ENCODE measurements at regions not wholly inside any gene's neighbourhood (a gene's known extent, or its start where the extent isn't known, plus 50 kb on each side); places are given as distances from the start of the nearest gene placed in this dataset.

DNA sequence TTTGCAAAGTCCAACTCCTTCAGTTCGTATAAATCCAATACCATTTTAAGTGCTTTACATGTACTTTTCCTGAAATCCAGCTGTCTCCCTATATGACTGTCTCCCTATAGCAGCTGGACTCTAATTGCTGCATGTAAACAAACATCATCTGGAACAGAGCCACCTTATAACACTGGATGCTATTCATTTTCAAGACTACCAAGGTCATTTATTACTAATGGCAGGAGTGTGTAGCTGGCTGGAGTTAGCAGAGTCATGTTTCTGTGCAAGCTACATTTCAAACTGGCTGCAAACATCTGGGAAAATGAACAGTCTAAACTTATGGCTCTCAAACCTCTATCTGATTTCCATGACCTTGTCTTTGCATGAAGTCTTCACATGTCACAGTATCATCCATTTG is 575.2 kb downstream of the PIK3C3 start:
- Histone ChIP-seq H2BK12ac (ENCODE audit: low read length in 2 of 2) (no peak overlapping the region), H2AK5ac (ENCODE audit: low read length, severe bottlenecking) (no peak overlapping the region), H3K27ac (ENCODE audit: low read length, poor library complexity, severe bottlenecking) (no peak overlapping the region), H4K91ac (ENCODE audit: low read length) (no peak overlapping the region), H3K79me1 (replicated peaks; ENCODE audit: low read length, poor library complexity, severe bottlenecking) (no peaks in the 10 kb centered on the region), H3K23ac (ENCODE audit: low read length in 2 of 2) (no peak overlapping the region), H3K4me3 (ENCODE audit: insufficient read depth in 1 of 2, low read depth in 1 of 2, low read length in 2 of 2) (no peak overlapping the region), H2BK5ac (ENCODE audit: low read depth, low read length, poor library complexity, severe bottlenecking) (no peak overlapping the region), H3K4me1 (ENCODE audit: control insufficient read depth, insufficient read depth, low read depth, low read length) (peaks cover 1% of the 10 kb centered on the region), H3K9ac (ENCODE audit: low read length) (no peak overlapping the region), H3K4ac (ENCODE audit: low read depth in 1 of 2, low read length in 2 of 2) (no peak overlapping the region), H2BK15ac (ENCODE audit: low read depth, poor library complexity, severe bottlenecking) (no peak overlapping the region), H3K18ac (ENCODE audit: low read depth in 1 of 2, low read length in 2 of 2) (no peak overlapping the region), H3K14ac (ENCODE audit: low read length in 2 of 2) (no peak overlapping the region), H4K8ac (ENCODE audit: low read length) (no peak overlapping the region), H3K27me3 (ENCODE audit: control insufficient read depth in 1 of 2, insufficient read depth in 1 of 2, low read length in 2 of 2) (no peaks in the 10 kb centered on the region), H3K36me3 (ENCODE audit: control insufficient read depth in 1 of 2, insufficient read depth in 2 of 2, low read depth in 1 of 2, low read length in 2 of 2) (no peaks in the 10 kb centered on the region), H3K9me3 (ENCODE audit: control insufficient read depth, low read length) (no peaks in the 10 kb centered on the region), H2AFZ (ENCODE audit: low read depth, low read length) (no peak overlapping the region), H3K4me2 (ENCODE audit: low read length, poor library complexity, severe bottlenecking) (no peak overlapping the region), H2BK120ac (ENCODE audit: low read depth, low read length) (no peak overlapping the region)
- WGBS: 43% methylated on average over 1 of the region's 1 CpG
- no peak for DNase-seq

GRCh38 chr18:42532119-42532518 is 577.1 kb downstream of the PIK3C3 start:
- no peak overlapping the region for H2AFZ ChIP-seq (ENCODE audit: low read depth, low read length)
- H3K4me1 ChIP-seq (ENCODE audit: control insufficient read depth, insufficient read depth, low read depth, low read length): no peaks in the 10 kb centered on the region
- H2BK15ac ChIP-seq (ENCODE audit: low read depth, poor library complexity, severe bottlenecking): no peak overlapping the region
- no peak overlapping the region for H2AK5ac ChIP-seq (ENCODE audit: low read length, severe bottlenecking)
- WGBS: no CpG with 5 or more reads among the region's 1 CpG
- H4K91ac ChIP-seq (ENCODE audit: low read length): no peak overlapping the region
- no peak overlapping the region for H3K18ac ChIP-seq (ENCODE audit: low read depth in 1 of 2, low read length in 2 of 2)
- H2BK12ac ChIP-seq (ENCODE audit: low read length in 2 of 2): no peak overlapping the region
- H3K23ac ChIP-seq (ENCODE audit: low read length in 2 of 2): no peak overlapping the region
- no peak overlapping the region for H4K8ac ChIP-seq (ENCODE audit: low read length)
- no peak overlapping the region for H3K4ac ChIP-seq (ENCODE audit: low read depth in 1 of 2, low read length in 2 of 2)
- no peaks in the 10 kb centered on the region for H3K9me3 ChIP-seq (ENCODE audit: control insufficient read depth, low read length)
- no peaks in the 10 kb centered on the region for H3K36me3 ChIP-seq (ENCODE audit: control insufficient read depth in 1 of 2, insufficient read depth in 2 of 2, low read depth in 1 of 2, low read length in 2 of 2)
- no peaks in the 10 kb centered on the region for H3K79me1 ChIP-seq (replicated peaks; ENCODE audit: low read length, poor library complexity, severe bottlenecking)
- no peaks in the 10 kb centered on the region for H3K27me3 ChIP-seq (ENCODE audit: control insufficient read depth in 1 of 2, insufficient read depth in 1 of 2, low read length in 2 of 2)
- no peak overlapping the region for H3K9ac ChIP-seq (ENCODE audit: low read length)
- no peak overlapping the region for H3K14ac ChIP-seq (ENCODE audit: low read length in 2 of 2)
- no peak overlapping the region for H3K4me2 ChIP-seq (ENCODE audit: low read length, poor library complexity, severe bottlenecking)
- no peak overlapping the region for H2BK120ac ChIP-seq (ENCODE audit: low read depth, low read length)
- H2BK5ac ChIP-seq (ENCODE audit: low read depth, low read length, poor library complexity, severe bottlenecking): no peak overlapping the region
- DNase-seq: no peak
- H3K27ac ChIP-seq (ENCODE audit: low read length, poor library complexity, severe bottlenecking): no peak overlapping the region
- no peak overlapping the region for H3K4me3 ChIP-seq (ENCODE audit: insufficient read depth in 1 of 2, low read depth in 1 of 2, low read length in 2 of 2)

DNA sequence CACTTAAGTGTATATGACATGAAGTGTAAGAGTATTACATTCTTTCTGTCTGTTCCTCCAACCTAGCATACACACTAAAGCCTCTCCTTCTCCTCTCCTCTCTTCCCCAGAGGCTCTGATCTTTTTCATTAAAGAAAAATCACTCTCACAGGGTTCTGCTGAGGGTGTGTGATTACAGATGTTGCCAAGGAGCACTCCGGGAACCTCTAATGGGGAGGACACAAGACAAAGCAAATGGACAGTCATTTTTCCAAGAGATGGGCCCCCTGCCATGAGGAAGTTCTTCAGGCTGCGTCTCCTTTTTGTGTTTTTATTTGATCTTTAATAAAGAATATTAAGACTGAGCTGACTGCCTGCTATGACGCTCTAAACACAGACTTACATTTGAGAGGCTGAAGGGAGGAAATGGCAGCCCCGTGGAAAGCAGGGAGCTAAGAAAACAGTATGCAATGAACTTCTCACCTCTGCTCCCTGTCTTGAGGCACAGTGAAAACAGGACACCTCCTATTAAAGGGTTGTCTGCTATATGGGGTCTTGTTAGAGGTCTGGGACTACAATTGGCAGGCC is 578.1 kb downstream of the PIK3C3 start:
- Histone ChIP-seq H3K36me3 (ENCODE audit: control insufficient read depth in 1 of 2, insufficient read depth in 2 of 2, low read depth in 1 of 2, low read length in 2 of 2) (no peaks in the 10 kb centered on the region), H3K4me2 (ENCODE audit: low read length, poor library complexity, severe bottlenecking) (no peak overlapping the region), H3K9me3 (ENCODE audit: control insufficient read depth, low read length) (no peaks in the 10 kb centered on the region), H3K4me3 (ENCODE audit: insufficient read depth in 1 of 2, low read depth in 1 of 2, low read length in 2 of 2) (no peak overlapping the region), H4K8ac (ENCODE audit: low read length) (no peak overlapping the region), H3K4ac (ENCODE audit: low read depth in 1 of 2, low read length in 2 of 2) (no peak overlapping the region), H3K18ac (ENCODE audit: low read depth in 1 of 2, low read length in 2 of 2) (no peak overlapping the region), H3K27me3 (ENCODE audit: control insufficient read depth in 1 of 2, insufficient read depth in 1 of 2, low read length in 2 of 2) (no peaks in the 10 kb centered on the region), H2BK5ac (ENCODE audit: low read depth, low read length, poor library complexity, severe bottlenecking) (no peak overlapping the region), H3K27ac (ENCODE audit: low read length, poor library complexity, severe bottlenecking) (no peak overlapping the region), H3K79me1 (replicated peaks; ENCODE audit: low read length, poor library complexity, severe bottlenecking) (no peaks in the 10 kb centered on the region), H3K9ac (ENCODE audit: low read length) (no peak overlapping the region), H3K14ac (ENCODE audit: low read length in 2 of 2) (no peak overlapping the region), H4K91ac (ENCODE audit: low read length) (no peak overlapping the region), H2BK120ac (ENCODE audit: low read depth, low read length) (no peak overlapping the region), H2BK15ac (ENCODE audit: low read depth, poor library complexity, severe bottlenecking) (no peak overlapping the region), H3K4me1 (ENCODE audit: control insufficient read depth, insufficient read depth, low read depth, low read length) (no peaks in the 10 kb centered on the region), H2AK5ac (ENCODE audit: low read length, severe bottlenecking) (no peak overlapping the region), H2AFZ (ENCODE audit: low read depth, low read length) (no peak overlapping the region), H3K23ac (ENCODE audit: low read length in 2 of 2) (no peak overlapping the region), H2BK12ac (ENCODE audit: low read length in 2 of 2) (no peak overlapping the region)
- WGBS: 65% methylated on average over 3 of the region's 4 CpGs
- no peak for DNase-seq

DNA sequence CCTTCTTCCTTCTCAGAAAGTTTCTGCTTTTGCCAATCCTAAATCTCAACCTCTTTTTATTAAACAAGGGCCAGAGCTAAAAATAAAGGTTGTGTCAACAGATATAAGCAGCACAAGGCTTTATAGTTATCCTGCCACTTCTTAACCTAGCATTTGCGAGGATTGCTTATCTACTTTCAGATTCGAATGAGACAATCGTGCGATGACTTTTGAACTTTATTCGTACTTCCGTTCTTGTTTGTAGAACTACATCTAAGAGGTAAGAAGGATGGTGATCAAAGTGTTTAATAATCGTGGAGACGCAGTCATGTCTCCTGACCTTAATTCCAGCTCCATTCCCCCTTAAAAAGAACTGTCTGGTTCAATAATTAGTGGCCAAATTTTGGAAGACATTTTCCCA is 578.6 kb downstream of the PIK3C3 start:
- H3K4ac ChIP-seq (ENCODE audit: low read depth in 1 of 2, low read length in 2 of 2): no peak overlapping the region
- H4K91ac ChIP-seq (ENCODE audit: low read length): no peak overlapping the region
- H3K18ac ChIP-seq (ENCODE audit: low read depth in 1 of 2, low read length in 2 of 2): no peak overlapping the region
- H2BK15ac ChIP-seq (ENCODE audit: low read depth, poor library complexity, severe bottlenecking): no peak overlapping the region
- H2AFZ ChIP-seq (ENCODE audit: low read depth, low read length): no peak overlapping the region
- no peak for DNase-seq
- no peak overlapping the region for H3K23ac ChIP-seq (ENCODE audit: low read length in 2 of 2)
- no peak overlapping the region for H2BK5ac ChIP-seq (ENCODE audit: low read depth, low read length, poor library complexity, severe bottlenecking)
- no peaks in the 10 kb centered on the region for H3K4me1 ChIP-seq (ENCODE audit: control insufficient read depth, insufficient read depth, low read depth, low read length)
- no peak overlapping the region for H4K8ac ChIP-seq (ENCODE audit: low read length)
- no peaks in the 10 kb centered on the region for H3K36me3 ChIP-seq (ENCODE audit: control insufficient read depth in 1 of 2, insufficient read depth in 2 of 2, low read depth in 1 of 2, low read length in 2 of 2)
- no peaks in the 10 kb centered on the region for H3K27me3 ChIP-seq (ENCODE audit: control insufficient read depth in 1 of 2, insufficient read depth in 1 of 2, low read length in 2 of 2)
- H2BK120ac ChIP-seq (ENCODE audit: low read depth, low read length): no peak overlapping the region
- H3K14ac ChIP-seq (ENCODE audit: low read length in 2 of 2): no peak overlapping the region
- no peak overlapping the region for H3K9ac ChIP-seq (ENCODE audit: low read length)
- H2BK12ac ChIP-seq (ENCODE audit: low read length in 2 of 2): no peak overlapping the region
- H3K9me3 ChIP-seq (ENCODE audit: control insufficient read depth, low read length): no peaks in the 10 kb centered on the region
- H2AK5ac ChIP-seq (ENCODE audit: low read length, severe bottlenecking): no peak overlapping the region
- no peak overlapping the region for H3K4me2 ChIP-seq (ENCODE audit: low read length, poor library complexity, severe bottlenecking)
- no peaks in the 10 kb centered on the region for H3K79me1 ChIP-seq (replicated peaks; ENCODE audit: low read length, poor library complexity, severe bottlenecking)
- WGBS: 98% methylated on average over 7 of the region's 8 CpGs
- no peak overlapping the region for H3K4me3 ChIP-seq (ENCODE audit: insufficient read depth in 1 of 2, low read depth in 1 of 2, low read length in 2 of 2)
- H3K27ac ChIP-seq (ENCODE audit: low read length, poor library complexity, severe bottlenecking): no peak overlapping the region

Data from mesenchymal stem cell (in vitro differentiated cells and primary cell).